MV-4-11 (cell line): ENCODE measurements at regions not wholly inside any gene's neighbourhood (a gene's known extent, or its start where the extent isn't known, plus 50 kb on each side); places are given as distances from the start of the nearest gene placed in this dataset.

Experiments used
- DNase-seq: peaks from one replicate; lab custom pipeline; 2025; lab: John Stamatoyannopoulos, UW

DNA sequence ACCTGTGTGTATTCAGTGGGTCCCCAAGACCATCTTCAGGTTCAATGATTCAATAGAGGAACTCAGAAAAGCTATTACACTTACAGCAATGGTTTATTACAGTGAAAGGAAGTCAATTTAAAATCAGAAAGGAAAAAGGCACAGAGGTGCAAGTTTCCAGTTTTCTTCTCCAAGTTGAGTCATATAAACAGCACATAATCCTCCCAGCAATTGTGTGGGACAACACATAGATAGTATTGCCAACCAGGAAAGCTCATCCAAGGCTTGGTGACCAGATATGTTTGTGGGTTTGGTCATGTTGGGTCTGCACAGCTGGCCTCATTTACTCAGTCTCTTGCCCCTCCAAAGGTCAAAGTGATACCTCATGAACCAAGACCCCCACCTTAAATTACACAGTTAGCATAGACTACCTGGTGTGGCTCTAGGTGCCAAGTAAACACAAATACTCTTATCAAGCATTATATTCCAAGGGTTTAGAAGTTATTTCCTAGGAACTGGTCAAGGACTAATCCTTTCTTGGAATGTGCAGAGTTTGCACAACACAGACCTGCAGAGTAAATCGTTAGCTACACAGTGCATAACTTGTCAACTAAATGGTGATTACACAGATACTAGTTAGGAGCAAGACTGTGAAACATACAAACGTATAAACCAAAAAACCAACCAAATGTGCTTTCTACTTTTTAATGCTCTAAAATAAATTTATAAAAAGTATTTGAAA, 777.3 kb downstream of the PCDH18 start:
- DNase-seq: no peak

DNA sequence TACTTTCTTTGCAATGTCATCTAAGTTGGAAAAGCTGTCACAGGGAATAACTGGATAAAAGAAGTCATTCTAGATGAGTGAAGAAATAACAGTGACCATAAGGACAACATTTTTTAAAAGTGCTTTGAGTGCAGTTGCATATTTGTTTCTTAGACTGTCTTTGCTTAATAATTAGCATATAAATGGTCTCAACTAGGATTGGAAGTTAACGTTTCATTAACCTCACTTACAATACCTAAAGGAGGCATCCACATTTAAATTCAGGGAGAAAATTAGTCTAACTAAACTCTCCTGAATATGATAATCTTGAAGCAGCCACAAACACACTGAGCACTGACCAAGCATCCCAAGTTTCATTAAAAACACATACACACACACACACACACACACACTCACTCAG, 780.7 kb downstream of the PCDH18 start:
- DNase-seq: no peak

DNA sequence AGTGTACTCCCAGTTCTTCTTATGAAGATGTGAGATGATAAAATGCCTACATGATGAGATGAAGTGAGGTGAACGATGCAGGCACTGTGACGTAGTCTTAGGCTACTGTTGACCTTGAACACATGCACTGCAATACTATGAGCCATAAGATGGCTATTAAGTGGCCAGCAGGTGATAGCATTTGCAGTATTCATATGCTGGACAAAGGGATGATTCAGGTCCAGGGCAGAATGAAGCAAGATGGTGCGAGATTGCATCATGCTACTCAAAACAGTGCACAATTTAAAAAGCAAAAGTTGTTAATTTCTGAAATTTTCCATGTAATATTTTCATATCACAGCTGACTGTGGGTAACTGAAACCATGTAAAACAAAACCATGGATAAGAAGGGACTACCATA, 781.4 kb downstream of the PCDH18 start:
- no peak for DNase-seq

DNA sequence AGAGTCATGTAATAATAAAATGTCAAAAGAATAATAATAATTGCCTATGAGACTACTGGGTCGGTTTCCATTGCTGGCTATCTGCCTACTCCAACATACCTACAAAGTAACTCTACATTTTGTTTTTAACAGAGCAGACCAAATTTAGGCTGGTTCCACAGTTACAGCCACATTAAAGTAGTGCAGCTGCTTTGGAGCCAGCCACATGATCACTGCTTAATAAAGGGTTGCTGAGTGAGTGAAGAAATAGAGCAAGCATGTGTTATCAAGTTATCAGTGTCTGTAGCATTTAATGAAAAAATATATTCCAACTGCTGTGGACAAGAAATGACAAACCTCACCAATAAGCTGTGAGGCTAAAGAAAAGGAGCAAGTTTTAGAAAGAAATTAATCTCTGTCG, 782.3 kb downstream of the PCDH18 start:
- DNase-seq: no peak

DNA sequence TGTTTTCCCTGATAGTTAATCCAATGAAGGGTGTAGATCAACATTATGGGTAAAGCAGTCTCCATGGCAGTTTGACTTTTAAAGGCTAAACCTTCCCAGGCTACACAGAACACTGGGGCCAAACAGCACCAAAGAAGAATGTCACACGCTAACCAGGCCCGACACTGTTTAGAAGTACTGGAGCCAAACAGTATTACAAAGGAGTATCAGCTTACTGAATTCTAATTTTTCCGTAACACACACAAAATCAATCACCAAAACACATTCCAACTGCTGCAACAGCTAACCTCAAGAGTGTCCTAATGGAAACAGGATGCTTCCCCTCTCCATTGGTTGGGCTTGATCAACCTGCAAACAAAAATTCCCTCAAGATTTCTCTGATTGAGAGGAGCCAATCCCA, 783.5 kb downstream of the PCDH18 start:
- no peak for DNase-seq

DNA sequence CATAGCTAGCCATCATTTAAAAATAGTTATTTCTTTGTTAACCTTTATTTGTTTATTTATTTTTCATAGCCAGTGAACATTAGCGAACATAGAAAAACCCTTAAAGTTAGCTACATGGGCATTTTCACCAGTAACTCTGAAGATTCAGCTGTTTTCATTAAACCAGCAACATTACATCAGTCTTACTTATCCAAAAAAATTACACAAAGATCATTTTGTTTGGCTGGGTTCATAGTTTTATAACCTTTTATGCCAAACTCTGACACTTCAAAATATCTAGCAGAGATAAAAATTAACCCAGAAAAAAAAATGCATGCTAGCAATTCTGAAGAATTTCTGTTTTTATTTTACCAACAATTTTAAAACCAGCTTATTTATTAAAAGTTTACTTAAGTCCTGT, 784.1 kb downstream of the PCDH18 start:
- no peak for DNase-seq

DNA sequence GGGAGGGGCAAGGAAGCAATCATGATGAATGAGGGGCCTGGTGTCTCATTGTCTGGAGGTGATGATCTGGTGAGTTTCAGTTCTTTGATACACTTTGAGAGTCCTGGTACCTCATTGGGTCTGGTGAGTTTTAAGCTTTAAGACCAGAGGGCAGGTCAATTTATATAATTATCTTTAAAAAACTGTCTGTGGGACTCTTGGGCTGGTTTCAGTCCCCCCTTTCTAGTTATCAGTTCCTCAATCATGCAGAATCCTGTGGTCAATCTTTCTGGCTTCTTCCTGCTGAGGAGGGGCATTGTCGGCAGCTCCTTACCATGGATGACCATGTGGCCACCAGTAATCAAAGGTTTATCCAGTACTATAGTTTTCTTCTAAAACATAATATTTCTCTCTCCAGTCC, 789.1 kb downstream of the PCDH18 start:
- peak; percentile 0 for DNase-seq

DNA sequence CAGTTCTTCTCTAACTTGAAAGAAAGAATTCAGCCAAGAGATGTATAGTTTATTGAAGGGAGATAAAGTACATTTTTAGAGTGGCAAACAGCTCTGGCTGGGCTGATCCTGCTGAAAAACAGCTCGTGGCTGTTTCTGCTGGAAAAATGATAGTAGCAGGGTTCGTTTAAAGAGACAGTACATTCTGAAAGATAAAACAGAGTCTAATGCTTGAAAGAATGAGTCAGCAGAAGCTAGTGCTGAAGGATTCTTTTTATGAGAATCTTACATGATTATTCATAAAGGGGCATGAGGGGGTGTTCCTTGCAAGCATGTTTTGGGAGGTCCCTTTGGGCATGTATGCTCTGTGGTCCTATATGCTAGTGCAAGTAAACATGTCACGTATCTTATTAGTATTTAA, 790.0 kb downstream of the PCDH18 start:
- DNase-seq: no peak

DNA sequence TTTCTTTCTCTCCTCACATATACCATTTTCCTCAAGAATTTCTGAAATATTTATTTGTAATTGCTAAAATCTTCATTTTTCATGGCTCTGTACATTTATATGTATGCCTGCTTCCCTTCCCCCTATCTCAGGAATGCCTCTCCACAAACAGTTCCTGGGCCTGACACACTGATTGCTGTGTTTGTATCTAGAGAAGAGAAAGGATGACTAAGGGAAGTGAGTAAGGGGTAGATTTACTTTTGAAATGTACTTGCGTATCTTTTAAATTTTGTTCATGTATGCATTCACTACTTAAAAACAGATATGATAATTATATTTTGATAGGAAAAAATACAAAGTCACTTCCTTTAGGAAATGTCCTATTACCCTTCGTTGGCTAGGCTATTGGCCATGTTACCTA, 790.8 kb downstream of the PCDH18 start:
- no peak for DNase-seq

DNA sequence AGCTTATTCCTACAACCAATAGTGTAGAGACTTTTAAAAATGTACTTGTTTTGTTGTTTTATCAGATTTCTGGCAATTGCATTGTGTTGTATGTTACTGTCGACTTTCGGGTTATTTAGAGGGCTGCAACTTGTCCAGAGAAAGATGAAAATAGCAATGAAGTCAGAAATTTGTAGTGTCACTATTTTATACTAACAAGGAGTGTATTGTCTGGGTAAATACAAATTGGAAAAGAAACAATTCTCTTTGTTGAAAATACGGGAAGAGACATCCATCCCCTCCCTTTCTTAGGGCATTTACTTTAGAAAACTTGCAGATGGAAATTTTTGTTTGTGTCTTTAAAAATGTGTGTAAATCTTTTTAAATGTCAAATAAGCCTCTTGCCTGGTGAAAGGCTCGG, 792.0 kb downstream of the PCDH18 start:
- no peak for DNase-seq

DNA sequence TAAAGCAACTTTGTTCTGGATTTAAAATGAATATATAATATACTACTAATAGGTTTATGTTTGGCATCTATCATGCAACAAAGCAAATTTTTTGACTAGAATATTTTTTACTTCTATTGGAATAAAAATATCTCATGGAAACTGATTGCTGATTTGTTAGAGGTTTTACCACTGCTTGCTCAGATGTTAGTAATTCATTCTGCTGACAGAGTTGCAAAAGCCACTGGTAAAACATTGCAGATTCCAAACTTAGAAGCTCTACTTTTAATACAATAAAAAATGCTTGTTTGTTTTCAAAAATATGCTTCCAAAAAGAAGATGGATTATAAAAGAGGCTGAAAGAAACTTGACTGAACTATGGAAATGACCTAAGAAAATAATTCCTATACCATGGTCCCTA, 795.2 kb downstream of the PCDH18 start:
- no peak for DNase-seq

DNA sequence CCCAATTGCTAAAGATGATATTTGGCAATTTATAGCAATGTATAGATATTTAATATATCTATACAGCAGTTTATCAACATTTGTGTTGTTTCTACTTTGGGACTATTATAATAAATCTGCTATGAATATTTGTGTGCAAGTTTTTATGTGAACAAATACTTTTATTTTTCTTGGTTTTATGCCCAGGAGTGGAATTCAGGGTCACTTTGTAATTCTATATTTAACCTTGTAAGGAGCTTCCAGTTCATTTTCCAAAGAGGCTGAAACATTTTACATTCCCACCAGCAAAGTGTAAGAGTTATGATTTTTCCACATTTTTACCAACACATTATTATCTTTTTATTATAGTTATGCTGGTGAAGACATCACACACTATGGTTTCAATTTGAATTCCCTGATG, 801.3 kb downstream of the PCDH18 start:
- no peak for DNase-seq

DNA sequence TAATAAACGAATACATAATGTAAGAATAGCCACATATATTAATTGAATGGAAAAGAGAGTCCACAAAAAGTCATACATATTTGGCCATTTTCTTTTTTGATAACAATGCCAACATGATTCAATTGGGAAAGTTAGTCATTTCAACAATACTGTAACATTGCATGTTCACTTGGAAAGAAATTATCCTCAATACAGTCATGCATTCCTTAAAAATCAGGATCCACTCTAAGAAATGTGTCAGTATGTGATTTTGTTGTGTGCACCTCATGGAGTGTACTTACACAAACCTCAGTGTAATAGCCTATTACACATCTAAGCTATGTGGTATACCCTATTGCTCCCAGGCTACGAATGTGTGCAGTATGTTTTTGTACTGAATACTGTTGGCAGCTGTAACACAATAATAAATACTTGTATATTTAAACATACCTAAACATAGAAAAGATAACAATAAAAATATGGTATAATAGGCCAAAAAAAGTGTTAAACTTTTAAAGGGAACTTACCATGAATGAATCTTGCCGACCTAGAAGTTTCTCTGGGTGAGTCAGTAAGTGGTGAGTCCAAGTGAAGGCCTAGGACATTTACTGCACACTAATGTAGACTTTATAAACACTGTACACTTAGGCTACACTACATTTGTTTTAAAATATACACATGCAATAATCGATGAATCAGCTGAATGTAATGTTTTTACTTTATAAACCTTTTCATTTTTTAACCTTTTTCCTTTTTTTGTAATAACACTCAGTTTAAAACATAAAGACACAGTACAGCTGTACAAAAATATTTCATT, 806.8 kb downstream of the PCDH18 start:
- DNase-seq: no peak

DNA sequence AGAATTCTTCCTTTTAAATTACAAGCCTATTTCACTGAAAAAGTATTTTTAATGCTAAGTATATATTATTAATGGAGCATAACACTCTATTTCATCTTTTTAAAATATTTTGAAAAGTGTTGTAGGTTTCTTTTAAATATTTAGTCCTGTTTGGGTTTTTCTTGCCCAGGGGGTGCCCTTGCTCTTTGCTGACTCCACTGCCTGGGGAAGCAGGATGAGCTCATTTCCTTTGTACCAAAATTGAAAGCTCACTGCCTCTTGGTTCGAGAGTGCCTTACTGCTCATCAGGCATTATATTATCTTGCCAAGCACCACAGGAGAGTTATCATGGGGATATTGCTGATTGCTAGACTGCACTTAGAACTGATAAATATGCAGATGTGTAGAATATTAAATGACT, 819.2 kb downstream of the PCDH18 start:
- DNase-seq: no peak

DNA sequence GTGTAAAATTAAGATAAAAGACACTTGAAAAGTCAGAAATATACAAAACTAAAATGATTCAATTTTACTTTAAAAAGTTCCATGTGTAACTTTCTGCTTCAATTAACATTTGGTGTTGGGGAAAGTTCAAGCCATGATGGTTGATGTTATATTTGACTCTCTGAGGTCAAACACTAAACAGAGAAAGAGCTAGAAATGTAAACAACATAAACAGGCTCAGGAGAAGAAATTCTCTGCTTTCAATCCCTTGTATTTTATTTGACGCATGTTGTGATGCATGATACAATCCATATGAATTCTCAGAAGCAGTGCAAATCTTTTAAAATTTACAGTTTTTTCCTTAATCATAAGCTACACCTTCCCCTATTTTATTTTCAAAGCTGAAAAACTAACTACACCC, 822.4 kb downstream of the PCDH18 start:
- DNase-seq: no peak

DNA sequence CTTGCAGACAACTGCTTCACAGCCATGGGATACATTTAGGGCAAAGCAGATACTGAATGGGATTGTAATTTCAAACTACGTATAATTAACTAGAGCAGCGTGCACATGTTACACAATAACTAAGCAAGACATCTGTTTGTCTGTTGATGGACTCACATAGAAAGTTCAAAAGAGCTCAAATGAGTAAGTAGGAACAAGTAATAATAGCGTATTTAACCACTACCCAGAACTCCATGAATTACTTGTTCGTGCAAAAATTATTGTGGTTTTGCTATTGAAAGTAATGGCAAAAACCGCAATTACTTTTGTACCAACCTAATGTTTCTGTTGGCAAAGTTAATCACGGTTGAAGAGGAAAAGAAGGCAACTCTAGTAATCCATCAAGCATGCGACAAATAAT, 825.4 kb downstream of the PCDH18 start:
- DNase-seq: no peak

DNA sequence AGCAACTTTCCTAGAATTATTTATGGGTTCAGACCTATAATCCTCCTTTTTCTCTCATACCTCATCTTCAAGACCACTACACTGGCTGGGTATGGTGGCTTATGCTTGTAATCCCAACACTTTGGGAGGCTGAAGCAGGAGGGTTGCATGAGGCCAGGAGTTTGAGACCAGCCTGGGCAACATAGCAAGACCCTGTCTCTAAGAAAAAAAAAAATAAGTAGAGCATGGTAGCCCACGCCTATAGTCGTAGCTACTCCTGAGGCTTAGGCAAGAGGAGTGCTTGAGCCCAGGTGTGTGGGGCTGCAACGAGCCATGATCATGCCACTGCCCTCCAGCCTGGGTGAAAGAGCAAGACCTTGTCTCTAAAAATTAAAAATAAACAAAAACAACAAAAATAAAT, 832.4 kb downstream of the PCDH18 start:
- DNase-seq: no peak

DNA sequence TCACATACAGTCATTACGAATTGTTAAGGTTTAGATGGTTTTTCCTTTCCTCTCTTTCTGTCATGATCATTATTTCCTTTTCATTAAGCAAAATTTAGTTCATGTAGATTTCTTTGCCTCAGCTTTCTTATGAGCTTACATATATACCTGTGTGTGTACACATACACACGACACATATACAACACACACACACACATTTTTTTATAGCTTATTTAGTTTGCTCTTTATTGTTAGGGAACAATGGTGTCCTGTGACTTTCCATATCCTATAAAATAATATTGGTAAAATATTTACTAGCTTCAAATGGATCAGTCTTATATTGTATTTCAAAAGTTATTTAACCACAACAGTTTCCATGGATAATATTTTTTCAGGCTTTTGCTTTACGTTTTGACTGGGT, 840.7 kb downstream of the PCDH18 start:
- no peak for DNase-seq

DNA sequence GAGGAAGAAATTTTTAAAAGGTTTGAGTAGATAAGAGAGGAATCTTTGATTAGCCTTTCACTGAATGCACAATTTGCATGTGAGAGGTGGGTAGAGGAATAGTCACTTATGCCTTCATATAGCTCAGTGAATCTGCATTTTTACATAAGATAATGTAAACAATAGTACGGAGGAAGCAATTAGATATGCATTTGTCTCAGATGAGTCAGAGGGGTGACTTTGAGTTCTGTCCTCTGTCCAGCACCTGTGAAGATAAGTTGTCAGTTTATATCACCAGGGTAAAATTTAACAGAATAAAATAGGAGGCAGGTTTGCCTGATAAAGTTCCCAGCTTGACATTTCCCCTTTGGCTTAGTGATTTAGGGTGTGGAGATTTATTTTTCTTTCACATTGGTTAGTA, 841.9 kb downstream of the PCDH18 start:
- no peak for DNase-seq

DNA sequence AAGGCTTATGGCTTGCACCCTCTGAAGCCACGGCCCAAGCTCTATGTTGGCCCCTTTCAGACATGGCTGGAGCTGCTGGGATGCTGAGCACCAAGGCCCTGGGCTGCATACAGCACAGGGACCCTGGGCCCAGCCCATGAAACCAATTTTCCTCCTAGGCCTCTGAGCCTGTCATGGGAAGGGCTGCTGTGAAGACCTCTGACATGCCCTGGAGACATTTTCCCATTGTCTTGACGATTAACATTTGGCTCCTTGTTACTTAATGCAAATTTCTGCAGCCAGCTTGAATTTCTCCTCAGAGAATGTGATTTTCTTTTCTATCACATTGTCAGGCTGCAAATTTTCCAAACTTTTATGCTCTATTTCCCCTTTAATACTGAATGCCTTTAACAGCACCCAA, 844.7 kb downstream of the PCDH18 start:
- no peak for DNase-seq

DNA sequence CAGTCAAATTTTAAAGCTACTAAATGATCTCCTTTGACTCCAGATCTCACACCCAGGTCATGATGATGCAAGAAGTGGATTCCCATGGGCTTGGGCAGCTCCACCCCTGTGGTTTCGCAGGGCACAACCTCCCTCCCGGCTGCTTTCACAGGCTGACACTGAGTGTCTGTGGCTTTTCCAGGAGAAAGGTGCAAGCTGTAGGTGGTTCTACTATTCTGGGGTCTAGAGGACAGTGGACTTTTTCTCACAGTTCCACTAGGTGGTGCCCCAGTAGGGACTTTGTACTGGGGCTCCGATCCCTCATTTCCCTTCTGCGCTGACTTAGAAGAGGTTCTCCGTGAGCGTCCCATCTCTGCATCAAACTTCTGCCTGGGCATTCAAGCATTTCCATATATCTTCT, 845.2 kb downstream of the PCDH18 start:
- DNase-seq: no peak

DNA sequence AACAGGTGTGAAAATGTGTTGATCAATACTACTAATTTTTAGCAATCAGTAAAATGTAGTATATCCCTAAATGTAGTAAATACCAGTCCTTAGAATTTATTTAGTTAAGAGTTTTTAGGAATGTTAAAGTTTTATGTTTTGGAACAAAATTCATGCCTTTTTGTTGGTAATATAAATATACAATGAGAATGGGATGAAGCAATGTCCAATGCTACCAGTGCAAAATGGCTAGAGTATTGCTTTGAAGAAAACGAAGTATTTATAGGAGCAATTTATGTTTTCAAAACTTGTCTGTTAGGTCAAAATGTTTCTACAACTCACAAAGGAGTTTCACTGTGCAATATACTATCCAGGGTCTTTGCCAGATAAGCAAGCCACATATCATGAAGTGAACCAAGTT, 851.5 kb downstream of the PCDH18 start:
- no peak for DNase-seq

DNA sequence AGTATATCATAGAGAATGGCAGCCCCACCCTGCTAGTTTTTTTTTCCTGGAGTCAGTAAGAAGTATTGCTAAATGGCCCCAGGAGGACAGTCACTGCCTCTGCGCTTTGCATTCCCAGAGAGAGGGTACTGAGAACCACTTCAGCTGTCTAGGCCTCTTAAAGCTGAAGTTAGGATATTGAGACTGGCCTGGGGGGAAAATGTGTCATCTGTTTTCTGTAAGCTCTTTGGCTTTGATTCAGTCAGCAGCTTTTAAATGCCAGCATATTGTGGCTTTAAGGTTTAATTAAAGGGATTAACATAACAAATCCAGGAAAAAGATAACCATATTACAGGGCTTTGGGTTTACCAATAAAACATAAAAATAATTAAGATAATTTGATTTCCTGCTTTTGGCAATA, 852.0 kb downstream of the PCDH18 start:
- no peak for DNase-seq

DNA sequence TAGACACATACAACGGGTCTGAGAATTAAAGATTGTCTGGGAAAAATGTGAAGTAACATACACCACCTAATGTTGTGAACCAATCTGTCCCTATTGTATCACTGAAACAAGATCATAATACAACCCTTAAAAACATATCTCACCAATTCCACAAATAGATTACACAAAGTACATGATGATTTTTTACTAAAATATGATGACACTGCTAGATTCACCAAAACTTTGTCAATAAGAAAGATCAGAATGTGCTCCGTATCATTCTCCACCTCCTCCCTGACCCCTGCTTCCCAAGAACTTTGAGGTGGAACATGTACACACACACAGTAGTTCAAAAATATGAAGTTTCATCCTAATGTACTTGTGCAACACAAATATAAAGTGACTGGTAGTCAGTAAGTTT, 862.0 kb downstream of the PCDH18 start:
- no peak for DNase-seq
